HK-2 (cell line): ENCODE measurements at regions not wholly inside any gene's neighbourhood (a gene's known extent, or its start where the extent isn't known, plus 50 kb on each side); places are given as distances from the start of the nearest gene placed in this dataset.

Source experiments
- DNase-seq: peaks from one replicate; pipeline ENCODE4 v3.0.0-alpha.2; 2018; ENCODE audit not compliant: unreplicated experiment

GRCh38 chr1:195082183-195082582 is 1526.1 kb downstream of the KCNT2 start:
- DNase-seq = no peak

GRCh38 chr1:195076682-195077081 is 1531.6 kb downstream of the KCNT2 start:
- no peak for DNase-seq

- no peak for DNase-seq
These were observed 1532.3 kb downstream of the KCNT2 start for GRCh38 chr1:195075973-195076372.

- DNase-seq = no peak
These were observed 1536.8 kb downstream of the KCNT2 start for GRCh38 chr1:195071461-195071860.

GRCh38 chr1:195065437-195065836 is 1542.8 kb downstream of the KCNT2 start:
- DNase-seq = no peak

- DNase-seq = no peak
These were observed 1543.9 kb downstream of the KCNT2 start for GRCh38 chr1:195064358-195064757.

- DNase-seq = no peak
These were observed 1554.0 kb downstream of the KCNT2 start for GRCh38 chr1:195054217-195054687.

GRCh38 chr1:195053478-195053877 is 1554.8 kb downstream of the KCNT2 start:
- DNase-seq = no peak

- DNase-seq = no peak
These were observed 1560.5 kb downstream of the KCNT2 start for GRCh38 chr1:195047772-195048171.

GRCh38 chr1:195045072-195045471 is 1563.2 kb downstream of the KCNT2 start:
- no peak for DNase-seq

- no peak for DNase-seq
These were observed 1577.4 kb downstream of the KCNT2 start for GRCh38 chr1:195030793-195031192.

- DNase-seq = no peak
These were observed 1581.4 kb downstream of the KCNT2 start for GRCh38 chr1:195026792-195027191.

- no peak for DNase-seq
These were observed 1588.9 kb downstream of the KCNT2 start for GRCh38 chr1:195019385-195019784.

GRCh38 chr1:195012995-195013394 is 1595.2 kb downstream of the KCNT2 start:
- no peak for DNase-seq

GRCh38 chr1:195005338-195005737 is 1602.9 kb downstream of the KCNT2 start:
- no peak for DNase-seq

- no peak for DNase-seq
These were observed 1617.8 kb downstream of the KCNT2 start for GRCh38 chr1:194990483-194990882.

GRCh38 chr1:194975913-194976312 is 1632.3 kb downstream of the KCNT2 start:
- DNase-seq = no peak

- DNase-seq = no peak
These were observed 1639.3 kb downstream of the KCNT2 start for GRCh38 chr1:194968916-194969315.

- DNase-seq = no peak
These were observed 1648.4 kb downstream of the KCNT2 start for GRCh38 chr1:194959795-194960194.

GRCh38 chr1:194952171-194952570 is 1656.1 kb downstream of the KCNT2 start:
- DNase-seq = no peak

- no peak for DNase-seq
These were observed 1657.7 kb downstream of the KCNT2 start for GRCh38 chr1:194950584-194950983.

GRCh38 chr1:194940336-194941030 is 1667.8 kb downstream of the KCNT2 start:
- no peak for DNase-seq

- no peak for DNase-seq
These were observed 1672.4 kb downstream of the KCNT2 start for GRCh38 chr1:194935864-194936263.

GRCh38 chr1:194931166-194931565 is 1677.1 kb downstream of the KCNT2 start:
- DNase-seq = no peak
